PC-3 (cell line): ENCODE measurements at regions not wholly inside any gene's neighbourhood (a gene's known extent, or its start where the extent isn't known, plus 50 kb on each side); places are given as distances from the start of the nearest gene placed in this dataset.
A peak's percentile ranks its signal among the peaks of the same experiment; 100 is the strongest.

Experiments
- ATAC-seq: fragments of 200-7000 bp; cut with Tn5 transposase; 2 replicates; pipeline ENCODE4 v1.9.1; 2020; ENCODE audit warnings: mild to moderate bottlenecking, moderate library complexity
- BruUV-seq: library from RNA; stranded (reverse); fragments of 400-500 nt; replicated peaks from 2 replicates; lab custom pipeline; 2021; lab: Mats Ljungman, UMichigan
- CTCF ChIA-PET: fragments of 300-600 bp; sonication (Branson Sonifier 250); formaldehyde crosslinking; loops from one replicate; lab custom pipeline; 2022; ENCODE audit warnings: antibody characterized with exemption; lab: Charles Lee
- POLR2A ChIA-PET: fragments of 300-600 bp; sonication (Branson Sonifier 250); formaldehyde crosslinking; loops from one replicate; lab custom pipeline; 2022; ENCODE audit warnings: antibody characterized with exemption; ENCODE audit not compliant: unreplicated experiment; lab: Charles Lee
- DNase-seq: peaks from one replicate; pipeline ENCODE4 v3.0.0-alpha.2; 2015
- H2AFZ ChIP-seq: fragments of 300-600 bp; sonication (generic); 2 replicates; pipeline ENCODE4 v1.6.0; 2016; ENCODE audit warnings: antibody characterized with exemption, low read length
- H3F3A ChIP-seq: fragments of 300-600 bp; sonication (generic); one replicate; pipeline ENCODE4 v1.6.0; 2017; ENCODE audit warnings: antibody characterized with exemption, low read length, control low read depth, mild to moderate bottlenecking; ENCODE audit not compliant: unreplicated experiment
- H3K27ac ChIP-seq: fragments of 300-600 bp; sonication (generic); 2 replicates; pipeline ENCODE4 v1.5.1; 2016; ENCODE audit warnings: mild to moderate bottlenecking, low read length
- H3K27me3 ChIP-seq: fragments of 300-600 bp; sonication (generic); 2 replicates; pipeline ENCODE4 v1.6.1; 2016; ENCODE audit warnings: low read length, mixed read lengths
- H3K36me3 ChIP-seq: fragments of 300-600 bp; sonication (generic); 2 replicates; pipeline ENCODE4 v1.6.1; 2016; ENCODE audit warnings: low read depth, mixed run types, low read length, mixed read lengths
- H3K4me1 ChIP-seq: fragments of 300-600 bp; sonication (generic); 2 replicates; pipeline ENCODE4 v1.5.1; 2016; ENCODE audit warnings: low read length; ENCODE audit not compliant: insufficient read depth
- H3K4me2 ChIP-seq: fragments of 300-600 bp; sonication (generic); 2 replicates; pipeline ENCODE4 v1.6.0; 2016; ENCODE audit warnings: low read length
- H3K4me3 ChIP-seq: fragments of 300-600 bp; sonication (generic); 2 replicates; pipeline ENCODE4 v1.5.1; 2016; ENCODE audit warnings: mild to moderate bottlenecking, low read length, mixed read lengths
- H3K79me2 ChIP-seq: fragments of 300-600 bp; sonication (generic); 2 replicates; pipeline ENCODE4 v1.6.1; 2017; ENCODE audit warnings: low read length, mixed read lengths
- H3K9ac ChIP-seq: fragments of 300-600 bp; sonication (generic); 2 replicates; pipeline ENCODE4 v1.6.0; 2016; ENCODE audit warnings: mild to moderate bottlenecking, low read length
- H3K9me2 ChIP-seq: fragments of 300-600 bp; sonication (generic); replicated peaks from 2 replicates; pipeline ENCODE4 v1.6.1; 2016; ENCODE audit warnings: mixed run types, low read length, mixed read lengths
- H3K9me3 ChIP-seq: fragments of 300-600 bp; sonication (generic); 2 replicates; pipeline ENCODE4 v1.6.1; 2016; ENCODE audit warnings: low read length, mixed read lengths
- H4K20me1 ChIP-seq: fragments of 300-600 bp; sonication (generic); 2 replicates; pipeline ENCODE4 v1.6.1; 2016; ENCODE audit warnings: low read length, mixed read lengths
- EZH2 ChIP-seq: fragments of 300-600 bp; sonication (generic); IDR thresholded peaks from one replicate; pipeline ENCODE4 v1.6.1; 2017; ENCODE audit warnings: antibody characterized with exemption, mild to moderate bottlenecking, low read length; ENCODE audit not compliant: unreplicated experiment
- EZH2phosphoT487 ChIP-seq: fragments of 300-600 bp; sonication (generic); IDR thresholded peaks from 2 replicates; pipeline ENCODE4 v1.6.1; 2018; ENCODE audit warnings: mild to moderate bottlenecking, antibody characterized with exemption, low read length, borderline replicate concordance
- intact Hi-C: fragments of 100-400 bp; cut with micrococcal nuclease; formaldehyde crosslinking; loops from 2 replicates; pipeline ENCODE4 v1.9.0; 2023
- TF ChIP-seq, protein P1 (sequence below): fragments of 300-600 bp; sonication (generic); conservative IDR thresholded peaks from 2 replicates; pipeline ENCODE4 v1.5.1; 2017; ENCODE audit warnings: antibody characterized with exemption, low read depth, mild to moderate bottlenecking, low read length

DNA sequence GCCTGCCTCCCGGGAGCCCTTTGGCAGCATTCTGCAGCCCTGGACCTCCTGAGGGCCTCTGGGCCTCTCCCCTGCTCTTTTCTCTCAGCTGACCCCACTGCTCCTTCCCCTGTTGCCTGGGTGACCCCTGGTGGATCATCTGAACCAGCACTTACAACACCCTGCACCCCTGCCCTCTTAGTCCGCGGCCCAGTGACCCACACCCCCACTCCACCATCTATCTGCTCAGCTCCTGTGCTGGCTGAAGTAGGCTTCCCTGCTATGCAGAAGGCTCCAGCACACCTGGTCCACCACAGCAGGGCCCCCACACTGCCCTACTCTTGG, 74.0 kb downstream of the DMRTA2 start:
- TF ChIP-seq EZH2 (no peak), EZH2phosphoT487 (no peak)
- TF ChIP-seq, protein P1, sequence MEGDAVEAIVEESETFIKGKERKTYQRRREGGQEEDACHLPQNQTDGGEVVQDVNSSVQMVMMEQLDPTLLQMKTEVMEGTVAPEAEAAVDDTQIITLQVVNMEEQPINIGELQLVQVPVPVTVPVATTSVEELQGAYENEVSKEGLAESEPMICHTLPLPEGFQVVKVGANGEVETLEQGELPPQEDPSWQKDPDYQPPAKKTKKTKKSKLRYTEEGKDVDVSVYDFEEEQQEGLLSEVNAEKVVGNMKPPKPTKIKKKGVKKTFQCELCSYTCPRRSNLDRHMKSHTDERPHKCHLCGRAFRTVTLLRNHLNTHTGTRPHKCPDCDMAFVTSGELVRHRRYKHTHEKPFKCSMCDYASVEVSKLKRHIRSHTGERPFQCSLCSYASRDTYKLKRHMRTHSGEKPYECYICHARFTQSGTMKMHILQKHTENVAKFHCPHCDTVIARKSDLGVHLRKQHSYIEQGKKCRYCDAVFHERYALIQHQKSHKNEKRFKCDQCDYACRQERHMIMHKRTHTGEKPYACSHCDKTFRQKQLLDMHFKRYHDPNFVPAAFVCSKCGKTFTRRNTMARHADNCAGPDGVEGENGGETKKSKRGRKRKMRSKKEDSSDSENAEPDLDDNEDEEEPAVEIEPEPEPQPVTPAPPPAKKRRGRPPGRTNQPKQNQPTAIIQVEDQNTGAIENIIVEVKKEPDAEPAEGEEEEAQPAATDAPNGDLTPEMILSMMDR: no peak
- Histone ChIP-seq H3F3A (no peaks in the 10 kb centered on the region), H3K36me3 (no peaks in the 10 kb centered on the region), H4K20me1 (no peaks in the 10 kb centered on the region), H3K9me3 (no peaks in the 10 kb centered on the region), H3K79me2 (no peaks in the 10 kb centered on the region), H2AFZ (no peak overlapping the region), H3K4me3 (no peak overlapping the region), H3K27ac (no peak overlapping the region), H3K9me2 (no peaks in the 10 kb centered on the region), H3K9ac (no peak overlapping the region), H3K27me3 (no peaks in the 10 kb centered on the region), H3K4me2 (no peak overlapping the region), H3K4me1 (no peaks in the 10 kb centered on the region)
- no TSS peak for BruUV-seq
- ChIA-PET CTCF (interaction anchor here (0.6 kb wide), 1 partner anchor 529 kb away, joined by 3 read pairs; no protein-coding TSS in a partner anchor), POLR2A (no interaction called here)
- no peak for ATAC-seq
- DNase-seq: no peak
- intact Hi-C loops: loop anchor here (5.0 kb wide), 1 partner anchor 1672 kb away; no protein-coding TSS in a partner anchor

DNA sequence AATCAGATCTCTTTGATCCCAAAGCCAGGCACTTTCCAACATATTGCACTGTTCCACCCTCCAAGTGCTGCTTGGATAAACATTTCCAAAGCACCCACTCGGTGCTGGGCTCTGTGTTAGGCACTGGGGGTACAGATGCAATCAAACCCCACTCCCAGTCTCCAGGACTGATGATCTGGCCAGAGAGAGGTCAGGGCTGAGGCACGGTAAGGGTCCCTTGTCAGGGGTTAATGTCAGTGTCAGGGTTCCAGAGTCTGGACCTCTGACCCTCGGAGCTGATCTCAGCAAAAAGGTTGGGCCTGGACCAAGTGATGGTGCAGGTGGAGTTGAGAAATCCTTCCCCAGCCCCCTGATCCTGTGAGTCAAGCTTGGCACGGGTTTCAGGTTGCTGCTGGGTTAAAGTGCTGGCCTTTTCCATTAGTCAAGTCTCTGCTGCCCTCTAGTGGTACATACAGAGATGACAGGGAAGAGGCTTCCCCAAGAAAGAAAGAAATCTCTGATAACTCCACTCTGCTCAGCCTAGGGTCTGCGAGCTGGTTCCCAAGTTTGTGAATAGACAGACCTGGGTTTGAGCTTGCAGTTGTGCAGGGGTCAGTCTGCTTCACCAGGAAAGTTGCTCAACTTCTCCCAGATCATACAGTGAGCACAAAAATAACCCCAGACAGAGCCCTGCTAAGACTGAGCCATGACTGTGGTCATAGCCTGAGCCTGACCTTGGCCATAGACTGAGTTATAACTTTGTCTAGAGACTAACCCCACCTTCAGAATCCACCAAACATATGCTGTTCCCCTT, 74.6 kb downstream of the DMRTA2 start:
- intact Hi-C loops: loop anchor here (5.0 kb wide), 1 partner anchor 1671 kb away; no protein-coding TSS in a partner anchor

More for the DNA sequence above, 74.6 kb downstream of the DMRTA2 start:
- Histone ChIP-seq H3K27me3 (no peaks in the 10 kb centered on the region), H3K4me1 (no peaks in the 10 kb centered on the region), H3K36me3 (no peaks in the 10 kb centered on the region), H3K4me3 (no peak overlapping the region), H3F3A (no peaks in the 10 kb centered on the region), H2AFZ (no peak overlapping the region), H3K79me2 (no peaks in the 10 kb centered on the region), H3K9ac (no peak overlapping the region), H4K20me1 (no peaks in the 10 kb centered on the region), H3K4me2 (no peak overlapping the region), H3K9me3 (no peaks in the 10 kb centered on the region), H3K27ac (no peak overlapping the region), H3K9me2 (no peaks in the 10 kb centered on the region)
- ChIA-PET CTCF (interaction anchor here (0.6 kb wide), 1 partner anchor 529 kb away, joined by 3 read pairs; no protein-coding TSS in a partner anchor), POLR2A (no interaction called here)
- peak; percentile 50 for ATAC-seq
- peak; percentile 64 for DNase-seq
- no TSS peak for BruUV-seq
- no peak for TF ChIP-seq EZH2
- TF ChIP-seq, protein P1: peak; percentile 61
